GM18868 (cell line): ENCODE measurements at regions not wholly inside any gene's neighbourhood (a gene's known extent, or its start where the extent isn't known, plus 50 kb on each side); places are given as distances from the start of the nearest gene placed in this dataset.

Source experiments
- ATAC-seq: cut with Tn5 transposase; IDR thresholded peaks from one replicate; pipeline ENCODE4 v1.9.1; 2021; ENCODE audit warnings: mild to moderate bottlenecking, moderate library complexity; ENCODE audit not compliant: unreplicated experiment

DNA sequence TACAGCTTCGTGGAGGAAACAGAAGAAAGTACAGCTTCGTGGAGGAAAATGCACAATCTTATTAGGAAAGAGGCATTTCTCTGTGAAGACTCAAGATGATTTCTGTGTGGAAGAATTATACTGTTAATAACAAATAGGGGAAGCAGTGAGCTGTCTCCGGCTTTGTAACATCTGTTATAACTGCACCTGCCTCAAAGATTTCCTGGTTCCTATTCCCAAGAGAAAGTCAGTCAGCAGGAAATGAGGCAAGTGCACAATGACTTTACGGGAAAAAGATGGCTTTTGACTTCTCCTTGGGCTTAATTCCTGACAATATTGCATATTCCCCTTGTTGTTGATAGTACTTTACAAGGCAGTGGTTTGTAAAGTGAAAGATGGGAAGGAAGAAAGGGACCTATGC, 538.5 kb downstream of the BMP2 start:
- no peak for ATAC-seq

DNA sequence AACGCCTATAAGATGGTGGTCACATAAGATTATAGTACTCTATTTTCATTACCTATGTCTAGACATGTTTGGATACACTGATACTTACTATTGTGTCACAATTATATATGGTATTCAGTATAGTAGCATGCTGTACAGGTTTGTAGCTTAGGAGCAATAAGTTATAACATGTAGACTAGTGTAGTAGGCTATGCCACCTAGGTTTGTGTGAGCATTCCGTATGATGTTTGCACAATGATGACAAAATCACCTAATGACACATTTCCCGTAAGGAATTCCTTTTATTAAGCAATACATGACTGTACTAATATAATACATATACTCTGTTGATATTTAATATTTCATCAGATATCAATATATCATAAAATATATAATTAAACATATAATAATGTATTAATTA, 540.7 kb downstream of the BMP2 start:
- no peak for ATAC-seq

- ATAC-seq: no peak
These were observed 545.6 kb downstream of the BMP2 start for GRCh38 chr20:7313047-7313446.

DNA sequence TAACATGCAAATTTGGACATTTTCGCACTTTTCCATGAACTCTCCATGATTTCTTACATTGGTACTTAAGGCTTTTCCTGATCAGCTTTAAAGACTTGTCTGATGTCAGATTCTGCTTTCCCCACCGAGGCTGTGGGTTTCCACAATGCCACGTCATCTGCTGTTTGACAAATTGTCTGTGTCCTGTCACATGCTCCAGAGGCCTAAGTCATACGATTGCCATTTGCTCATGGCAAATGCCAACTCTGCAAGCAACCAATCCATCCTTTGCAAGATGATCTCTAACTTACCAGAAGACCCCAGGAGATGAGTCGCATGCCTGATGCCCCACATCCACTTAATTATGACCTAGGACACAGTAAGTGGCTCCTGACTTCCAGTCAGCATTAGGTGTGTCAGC, 556.5 kb downstream of the BMP2 start:
- no peak for ATAC-seq

GRCh38 chr20:7327810-7328209, 560.3 kb downstream of the BMP2 start:
- no peak for ATAC-seq

GRCh38 chr20:7330850-7331249, 563.4 kb downstream of the BMP2 start:
- no peak for ATAC-seq

- ATAC-seq: no peak
These were observed 564.7 kb downstream of the BMP2 start for GRCh38 chr20:7332169-7332568.

- ATAC-seq: no peak
These were observed 566.4 kb downstream of the BMP2 start for GRCh38 chr20:7333841-7334240.

- ATAC-seq: no peak
These were observed 578.5 kb downstream of the BMP2 start for GRCh38 chr20:7346026-7346425.

GRCh38 chr20:7346562-7346961, 579.1 kb downstream of the BMP2 start:
- no peak for ATAC-seq

GRCh38 chr20:7347409-7347808, 579.9 kb downstream of the BMP2 start:
- ATAC-seq: no peak

DNA sequence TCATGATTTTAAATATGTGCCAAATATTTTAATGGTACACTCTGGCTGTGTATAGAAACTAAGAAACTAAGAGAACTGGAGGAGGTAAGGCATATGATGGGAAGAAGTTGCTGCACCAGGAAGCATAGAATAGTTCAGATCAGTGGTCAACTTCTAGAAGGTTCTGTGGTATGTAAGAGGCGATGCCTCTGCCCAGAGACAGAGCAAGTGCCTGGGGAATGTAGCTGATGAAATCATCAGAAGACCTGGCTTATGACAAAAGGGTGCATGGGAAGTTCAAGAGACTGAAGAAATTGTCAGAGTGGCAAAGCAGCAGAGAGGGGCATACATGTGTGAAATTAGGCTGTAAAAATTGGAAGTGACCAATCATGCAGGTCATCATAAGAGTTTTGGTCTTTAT, 580.8 kb downstream of the BMP2 start:
- ATAC-seq: no peak

DNA sequence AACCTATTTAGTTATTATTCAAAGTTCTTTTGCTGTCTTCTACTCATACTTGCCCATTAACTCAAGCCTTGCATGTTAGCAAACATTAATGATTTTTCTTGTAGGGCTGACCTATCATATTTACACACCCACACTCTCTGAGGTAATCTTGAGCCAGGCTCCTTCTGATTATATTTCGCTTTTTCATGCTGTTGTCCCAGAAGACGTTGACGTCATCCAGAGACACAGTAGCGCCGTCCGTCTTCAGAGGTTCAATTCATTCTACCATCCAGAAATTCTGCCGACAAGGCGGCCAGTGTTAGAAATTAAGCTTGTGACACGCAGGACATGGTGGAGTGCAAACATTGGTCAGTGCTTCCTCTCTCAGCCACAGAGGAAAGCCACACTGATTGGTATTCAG, 584.7 kb downstream of the BMP2 start:
- no peak for ATAC-seq

DNA sequence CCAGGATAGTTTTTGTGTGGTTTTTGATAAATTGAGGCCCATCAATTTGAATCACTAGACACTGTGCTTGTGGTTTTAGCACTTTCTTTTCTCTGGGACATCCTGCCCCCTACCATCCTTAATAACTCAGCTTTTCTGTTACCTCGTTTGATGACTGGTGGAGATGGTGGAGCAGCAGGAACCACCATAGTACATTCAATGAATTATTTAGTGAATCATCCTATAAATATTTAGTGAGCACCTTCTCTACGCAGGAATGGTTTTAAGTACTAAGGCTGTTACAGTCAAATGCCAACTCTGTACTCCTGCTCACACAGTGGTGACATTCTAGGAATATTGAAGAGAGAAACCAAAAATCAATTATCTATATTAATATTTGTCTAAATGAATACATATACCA, 585.2 kb downstream of the HAO1 start:
- no peak for ATAC-seq

DNA sequence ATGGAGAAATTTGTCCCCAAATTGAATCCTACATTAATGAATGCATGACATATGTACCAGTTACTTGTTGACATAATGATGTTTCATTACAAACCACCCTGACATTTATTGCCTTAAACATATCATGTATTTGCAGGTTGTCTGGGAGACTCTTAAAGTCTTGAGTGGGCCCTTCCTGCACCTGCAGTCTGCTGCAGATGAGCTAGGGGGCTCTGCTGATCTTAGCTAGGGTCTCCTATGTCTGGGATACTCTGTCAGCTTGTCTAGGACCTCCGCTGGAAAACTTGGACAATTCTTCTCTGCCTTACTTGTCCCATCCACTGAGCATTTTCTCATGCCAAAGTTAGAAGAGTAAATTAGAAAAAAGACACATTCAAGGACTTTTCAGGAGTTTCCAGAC, 581.6 kb downstream of the HAO1 start:
- no peak for ATAC-seq

DNA sequence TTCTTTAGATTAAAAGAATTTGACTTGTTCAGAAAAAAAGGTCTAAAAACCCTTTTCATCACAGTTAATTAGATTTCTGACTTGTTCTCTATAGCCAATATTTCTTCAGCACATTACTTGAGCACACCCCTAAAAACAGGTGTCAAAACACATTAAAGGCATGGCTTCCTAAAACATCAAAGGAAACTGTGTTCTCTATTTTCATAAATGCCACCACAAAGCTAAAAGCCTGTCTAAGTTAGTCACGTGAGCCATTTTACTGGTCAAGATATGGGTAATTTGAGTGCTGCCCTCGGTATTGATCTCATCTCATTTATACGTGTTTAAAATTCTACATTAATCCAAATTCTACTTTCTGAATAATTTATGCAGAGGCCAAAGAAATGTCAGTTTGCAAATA, 580.5 kb downstream of the HAO1 start:
- ATAC-seq: no peak

DNA sequence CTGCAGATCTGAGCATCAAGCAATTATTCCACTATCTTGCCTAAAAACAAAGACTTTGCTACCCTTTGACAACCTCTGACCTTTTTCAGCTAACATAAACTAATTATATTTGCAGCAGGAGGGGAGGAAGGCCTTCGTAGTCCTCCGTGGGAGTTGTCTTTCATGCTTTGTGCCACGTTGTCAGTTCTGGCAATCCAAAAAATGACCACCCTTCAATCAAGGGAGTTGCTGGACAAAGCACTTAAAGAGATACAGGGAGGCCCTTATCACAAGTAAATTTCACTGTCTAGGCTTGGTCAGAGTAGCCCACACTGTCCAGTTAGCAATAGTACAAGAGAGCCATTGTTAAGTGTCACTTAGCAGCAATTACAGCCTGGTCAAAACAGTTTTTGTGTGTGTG, 578.9 kb downstream of the HAO1 start:
- no peak for ATAC-seq

GRCh38 chr20:7361931-7362330, 578.3 kb downstream of the HAO1 start:
- no peak for ATAC-seq

- ATAC-seq: no peak
These were observed 577.7 kb downstream of the HAO1 start for GRCh38 chr20:7362601-7363000.

DNA sequence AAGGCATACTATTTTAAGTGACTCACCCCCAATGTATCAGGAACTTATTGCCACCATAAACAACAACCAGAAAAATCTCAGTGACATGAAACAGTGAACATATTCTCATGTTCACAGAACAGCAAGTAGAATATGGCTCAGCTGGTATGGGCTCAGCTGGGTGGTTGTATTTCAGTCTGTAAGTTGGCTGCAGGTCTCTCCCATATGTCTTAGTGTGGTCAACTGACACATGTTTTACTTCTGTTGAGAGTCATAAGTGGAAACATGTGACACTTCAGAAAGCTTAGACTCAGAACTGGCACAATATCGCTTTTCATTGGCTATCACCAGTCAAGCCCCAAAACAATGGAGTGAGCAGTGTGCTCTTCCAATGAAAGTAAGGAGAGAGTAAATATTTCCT, 574.1 kb downstream of the HAO1 start:
- ATAC-seq: no peak

DNA sequence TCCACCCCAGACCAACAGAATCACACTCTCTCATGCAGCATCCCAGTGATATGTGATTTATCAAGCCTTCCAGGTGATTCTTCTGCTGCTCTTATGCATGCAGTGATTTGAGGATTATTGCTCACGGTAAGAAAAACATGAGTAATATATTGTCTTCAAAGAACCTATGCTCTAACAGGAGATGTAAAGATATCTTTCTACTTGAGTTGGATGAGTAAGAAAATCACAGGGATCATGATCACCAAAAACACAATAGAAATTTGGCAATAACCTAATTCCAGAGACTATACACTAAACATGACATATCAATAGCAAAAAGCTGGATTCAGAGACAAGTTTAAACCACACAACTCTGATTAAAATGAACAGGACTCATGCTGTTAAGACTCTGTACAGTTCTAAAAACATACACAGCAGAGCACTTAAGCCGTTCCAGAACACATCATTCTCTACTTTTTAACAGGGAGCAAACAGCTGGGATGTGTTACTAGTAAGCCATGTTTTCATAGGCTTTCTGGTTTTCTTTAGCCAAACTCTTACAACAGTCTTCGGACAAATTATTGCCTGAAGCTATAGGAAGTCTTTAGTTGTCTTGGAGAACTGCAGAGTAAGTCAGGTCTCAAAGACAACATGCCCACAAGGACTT, 568.6 kb downstream of the HAO1 start:
- ATAC-seq: no peak

DNA sequence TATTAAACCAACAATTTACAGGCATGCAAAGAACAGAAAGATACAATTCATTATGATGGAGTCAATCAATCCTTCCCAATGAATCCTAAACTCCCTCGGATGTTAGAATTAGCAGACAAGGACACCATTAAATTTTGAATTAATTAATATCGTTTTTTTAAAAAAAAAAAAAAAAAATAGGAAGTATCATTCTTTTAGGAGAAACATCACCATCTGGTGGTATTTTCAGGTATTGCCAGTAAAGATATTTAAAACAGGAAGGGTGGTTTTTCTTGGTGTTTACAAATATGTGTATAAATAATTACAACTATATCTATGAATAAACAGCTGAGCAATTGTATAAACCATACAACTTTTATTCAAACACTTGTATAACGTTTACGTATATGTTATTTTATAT, 564.4 kb downstream of the HAO1 start:
- peak; percentile 42 for ATAC-seq

GRCh38 chr20:7378864-7379605, 561.2 kb downstream of the HAO1 start:
- ATAC-seq: no peak
